Endothelial cell of umbilical vein (primary cell): ENCODE measurements at regions not wholly inside any gene's neighbourhood (a gene's known extent, or its start where the extent isn't known, plus 50 kb on each side); places are given as distances from the start of the nearest gene placed in this dataset.

ENCODE experiments used
- EZH2 ChIP-seq: IDR thresholded peaks from 2 replicates; pipeline ENCODE4 v1.6.1; 2012; ENCODE audit warnings: borderline replicate concordance, low read depth, mild to moderate bottlenecking, moderate library complexity, low read length, inconsistent platforms; ENCODE audit not compliant: severe bottlenecking
- FOS ChIP-seq: IDR thresholded peaks from 2 replicates; pipeline ENCODE4 v1.6.1; 2011; ENCODE audit warnings: mild to moderate bottlenecking, low read length, moderate library complexity, borderline replicate concordance; ENCODE audit not compliant: insufficient read depth
- POLR2A ChIP-seq: IDR thresholded peaks from 2 replicates; pipeline ENCODE4 v1.6.1; 2012; ENCODE audit warnings: low read depth, mild to moderate bottlenecking, control low read depth, low read length
- POLR2AphosphoS5 ChIP-seq: IDR thresholded peaks from 2 replicates; pipeline ENCODE4 v1.6.1; 2012; ENCODE audit warnings: low read depth, mild to moderate bottlenecking, control low read depth, low read length, moderate library complexity; ENCODE audit not compliant: insufficient read depth
- TF ChIP-seq, protein P1 (sequence below), 2 donors: IDR thresholded peaks; 1 replicate in 1 of 2; 2 replicates in 1 of 2; pipeline ENCODE4 v1.5.1; 2011; ENCODE audit warnings: low read length in 2 of 2, mild to moderate bottlenecking in 2 of 2, moderate library complexity in 2 of 2, control low read depth in 1 of 2, inconsistent platforms in 1 of 2, low read depth in 1 of 2; ENCODE audit not compliant: insufficient read depth in 1 of 2; ENCODE audit errors: extremely low read depth in 1 of 2
- TF ChIP-seq, protein P2 (sequence below): IDR thresholded peaks from 2 replicates; pipeline ENCODE4 v1.6.1; 2011; ENCODE audit not compliant: insufficient read depth, insufficient read length

DNA sequence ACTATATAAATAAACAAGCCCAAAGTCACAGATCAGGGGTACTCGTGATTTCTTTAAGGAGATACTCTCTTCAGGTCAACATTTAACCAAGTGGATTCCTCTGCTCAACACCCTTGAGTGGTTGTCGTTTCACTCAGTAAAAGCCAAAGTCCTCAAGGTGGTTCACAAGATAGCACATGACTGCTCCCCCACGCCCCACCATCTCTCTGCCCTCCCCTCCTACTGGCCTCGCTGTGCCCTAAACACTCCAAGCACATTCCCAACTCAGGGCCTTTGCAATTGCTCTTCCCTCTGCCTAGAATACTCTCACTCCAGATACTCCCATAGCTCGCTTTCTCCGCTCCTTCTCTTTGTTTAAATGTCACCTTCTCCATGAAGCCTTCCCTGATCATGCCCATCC is 72.1 kb upstream of the FHIP2A start:
- TF ChIP-seq POLR2A (no peak), POLR2AphosphoS5 (no peak), EZH2 (no peak), FOS (no peak)
- TF ChIP-seq, protein P1, sequence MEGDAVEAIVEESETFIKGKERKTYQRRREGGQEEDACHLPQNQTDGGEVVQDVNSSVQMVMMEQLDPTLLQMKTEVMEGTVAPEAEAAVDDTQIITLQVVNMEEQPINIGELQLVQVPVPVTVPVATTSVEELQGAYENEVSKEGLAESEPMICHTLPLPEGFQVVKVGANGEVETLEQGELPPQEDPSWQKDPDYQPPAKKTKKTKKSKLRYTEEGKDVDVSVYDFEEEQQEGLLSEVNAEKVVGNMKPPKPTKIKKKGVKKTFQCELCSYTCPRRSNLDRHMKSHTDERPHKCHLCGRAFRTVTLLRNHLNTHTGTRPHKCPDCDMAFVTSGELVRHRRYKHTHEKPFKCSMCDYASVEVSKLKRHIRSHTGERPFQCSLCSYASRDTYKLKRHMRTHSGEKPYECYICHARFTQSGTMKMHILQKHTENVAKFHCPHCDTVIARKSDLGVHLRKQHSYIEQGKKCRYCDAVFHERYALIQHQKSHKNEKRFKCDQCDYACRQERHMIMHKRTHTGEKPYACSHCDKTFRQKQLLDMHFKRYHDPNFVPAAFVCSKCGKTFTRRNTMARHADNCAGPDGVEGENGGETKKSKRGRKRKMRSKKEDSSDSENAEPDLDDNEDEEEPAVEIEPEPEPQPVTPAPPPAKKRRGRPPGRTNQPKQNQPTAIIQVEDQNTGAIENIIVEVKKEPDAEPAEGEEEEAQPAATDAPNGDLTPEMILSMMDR (IDR thresholded peaks at IDR 0.05; ENCODE audit: extremely low read depth in 1 of 2, insufficient read depth in 1 of 2, low read depth in 1 of 2, low read length in 2 of 2): no peak
- TF ChIP-seq, protein P2, sequence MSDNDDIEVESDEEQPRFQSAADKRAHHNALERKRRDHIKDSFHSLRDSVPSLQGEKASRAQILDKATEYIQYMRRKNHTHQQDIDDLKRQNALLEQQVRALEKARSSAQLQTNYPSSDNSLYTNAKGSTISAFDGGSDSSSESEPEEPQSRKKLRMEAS: no peak
